ENCODE measurements at regions not wholly inside any gene's neighbourhood (a gene's known extent, or its start where the extent isn't known, plus 50 kb on each side); places are given as distances from the start of the nearest gene placed in this dataset.

DNA sequence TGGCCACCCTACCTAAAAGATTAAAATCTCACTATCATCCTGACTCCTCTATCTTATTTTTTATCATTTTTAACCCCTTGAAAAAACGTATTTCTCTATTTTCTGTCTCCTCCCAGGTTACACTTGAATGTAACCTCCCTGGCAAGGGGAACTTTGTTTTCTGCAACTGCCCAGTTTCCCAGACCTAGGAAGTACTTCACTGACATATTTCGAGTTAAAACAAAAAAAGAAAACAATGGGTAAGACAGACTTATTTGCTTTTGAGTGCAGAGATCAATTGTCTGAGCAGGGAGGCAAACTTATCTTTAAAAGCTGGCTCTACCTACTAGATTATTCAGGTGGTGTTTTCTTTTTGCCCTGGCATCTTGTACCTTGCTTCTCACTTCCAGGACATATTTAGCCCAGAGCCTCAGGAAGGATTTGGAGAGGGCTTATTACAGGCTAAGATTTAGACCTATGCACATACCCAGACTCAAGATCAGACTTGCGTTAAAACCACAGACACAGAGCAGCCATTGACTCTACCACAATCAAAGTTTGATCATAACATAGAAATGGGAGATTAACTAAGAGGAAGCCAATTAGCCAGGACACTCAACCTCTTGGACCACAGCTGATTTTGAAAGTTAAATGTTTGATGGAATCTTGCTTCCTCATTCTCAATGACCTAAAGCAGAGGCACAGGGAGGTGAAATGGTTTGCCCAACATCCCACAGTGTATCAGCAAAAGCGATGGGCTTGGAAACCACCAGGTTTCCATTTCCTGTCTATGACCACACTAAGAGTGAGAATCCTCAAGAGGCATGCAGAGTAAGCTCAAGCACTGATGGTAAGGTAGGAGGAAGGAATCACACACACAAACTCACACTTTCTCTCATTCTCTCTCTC, 169.5 kb upstream of the THBS1 start:
- TF ChIP-seq FOSL2 (IDR thresholded peaks at IDR 0.05; ENCODE audit: borderline replicate concordance, low read depth): no peak
- TF ChIP-seq, protein P1, sequence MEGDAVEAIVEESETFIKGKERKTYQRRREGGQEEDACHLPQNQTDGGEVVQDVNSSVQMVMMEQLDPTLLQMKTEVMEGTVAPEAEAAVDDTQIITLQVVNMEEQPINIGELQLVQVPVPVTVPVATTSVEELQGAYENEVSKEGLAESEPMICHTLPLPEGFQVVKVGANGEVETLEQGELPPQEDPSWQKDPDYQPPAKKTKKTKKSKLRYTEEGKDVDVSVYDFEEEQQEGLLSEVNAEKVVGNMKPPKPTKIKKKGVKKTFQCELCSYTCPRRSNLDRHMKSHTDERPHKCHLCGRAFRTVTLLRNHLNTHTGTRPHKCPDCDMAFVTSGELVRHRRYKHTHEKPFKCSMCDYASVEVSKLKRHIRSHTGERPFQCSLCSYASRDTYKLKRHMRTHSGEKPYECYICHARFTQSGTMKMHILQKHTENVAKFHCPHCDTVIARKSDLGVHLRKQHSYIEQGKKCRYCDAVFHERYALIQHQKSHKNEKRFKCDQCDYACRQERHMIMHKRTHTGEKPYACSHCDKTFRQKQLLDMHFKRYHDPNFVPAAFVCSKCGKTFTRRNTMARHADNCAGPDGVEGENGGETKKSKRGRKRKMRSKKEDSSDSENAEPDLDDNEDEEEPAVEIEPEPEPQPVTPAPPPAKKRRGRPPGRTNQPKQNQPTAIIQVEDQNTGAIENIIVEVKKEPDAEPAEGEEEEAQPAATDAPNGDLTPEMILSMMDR (IDR thresholded peaks at IDR 0.05): no peak

Data from SK-N-SH (cell line).